T-helper 1 cell treated with Interleukin-12 subunit alpha and Interleukin-12 subunit beta and Interleukin-4 antibody, amounts not matched to agents 30 μg/mL and 1 μg/mL, for 36 hours (primary cell): ENCODE measurements at regions not wholly inside any gene's neighbourhood (a gene's known extent, or its start where the extent isn't known, plus 50 kb on each side); places are given as distances from the start of the nearest gene placed in this dataset.
"Not testable (repeated sequence)": the region's sequence is repeated elsewhere in the genome, so short reads cannot be mapped to it uniquely, and the experiment has no call there.

Source experiments
- H3K27ac Mint-ChIP-seq: one replicate; pipeline ENCODE4 v1.8.0; 2021; ENCODE audit warnings: mild to moderate bottlenecking, mixed read lengths
- H3K27me3 Mint-ChIP-seq: one replicate; pipeline ENCODE4 v1.8.0; 2021; ENCODE audit warnings: low read depth, mixed read lengths
- H3K36me3 Mint-ChIP-seq: one replicate; pipeline ENCODE4 v1.8.0; 2021; ENCODE audit warnings: low read depth, mixed read lengths
- H3K4me1 Mint-ChIP-seq: one replicate; pipeline ENCODE4 v1.8.0; 2021; ENCODE audit warnings: low read depth, mixed read lengths
- H3K4me3 Mint-ChIP-seq: one replicate; pipeline ENCODE4 v1.8.0; 2021; ENCODE audit warnings: mild to moderate bottlenecking, moderate library complexity, mixed read lengths
- H3K9me3 Mint-ChIP-seq: one replicate; pipeline ENCODE4 v1.8.0; 2021; ENCODE audit warnings: mixed read lengths

DNA sequence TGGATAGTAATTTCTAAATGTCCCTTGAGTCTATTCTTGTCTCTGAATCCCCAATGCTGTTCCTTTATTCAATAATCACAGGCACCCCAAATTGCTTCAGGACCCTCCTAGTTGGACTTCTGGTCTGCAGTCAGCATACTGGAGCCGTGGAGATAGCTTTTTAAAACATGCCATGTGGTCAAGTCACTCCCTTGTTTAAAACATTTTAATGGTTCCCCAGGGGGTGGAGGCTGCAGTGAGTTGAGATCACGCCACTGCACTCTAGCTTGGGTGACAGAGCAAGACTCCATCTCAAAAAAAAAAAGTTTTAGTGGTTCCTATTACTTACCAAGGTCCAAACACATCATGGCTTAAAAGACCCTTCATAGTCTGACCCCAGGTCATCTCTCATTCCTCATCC lies 220.3 kb downstream of the ADAMTS15 start:
- Mint-ChIP-seq H3K4me3 (no peak overlapping the region), H3K4me1 (peaks cover 2% of the 10 kb centered on the region), H3K27me3 (peaks cover 9% of the 10 kb centered on the region), H3K9me3 (no peaks in the 10 kb centered on the region), H3K27ac (no peak overlapping the region), H3K36me3 (no peaks in the 10 kb centered on the region)

DNA sequence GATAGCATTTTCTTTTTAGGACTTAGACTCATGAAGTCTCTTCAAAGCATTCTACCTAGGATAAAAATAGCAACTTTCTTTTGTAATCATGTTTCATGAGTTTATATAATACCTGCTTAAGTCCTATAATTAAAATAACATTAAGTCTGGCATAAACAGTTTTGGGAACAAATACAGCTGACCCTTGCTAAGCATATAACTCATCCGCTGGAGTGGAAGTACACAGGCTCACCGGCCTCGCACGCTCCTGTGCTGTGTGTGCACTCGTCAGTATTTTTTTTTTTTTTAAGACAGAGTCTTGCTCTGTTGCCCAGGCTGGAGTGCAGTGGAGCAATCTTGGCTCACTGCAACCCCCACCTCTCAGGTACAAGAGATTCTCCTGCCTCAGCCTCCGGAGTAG lies 221.8 kb downstream of the ADAMTS15 start:
- peaks cover 2% of the 10 kb centered on the region for H3K4me1 Mint-ChIP-seq
- H3K9me3 Mint-ChIP-seq: no peaks in the 10 kb centered on the region
- H3K27me3 Mint-ChIP-seq: peaks cover 9% of the 10 kb centered on the region
- no peaks in the 10 kb centered on the region for H3K36me3 Mint-ChIP-seq
- H3K27ac Mint-ChIP-seq: no peak overlapping the region
- no peak overlapping the region for H3K4me3 Mint-ChIP-seq

DNA sequence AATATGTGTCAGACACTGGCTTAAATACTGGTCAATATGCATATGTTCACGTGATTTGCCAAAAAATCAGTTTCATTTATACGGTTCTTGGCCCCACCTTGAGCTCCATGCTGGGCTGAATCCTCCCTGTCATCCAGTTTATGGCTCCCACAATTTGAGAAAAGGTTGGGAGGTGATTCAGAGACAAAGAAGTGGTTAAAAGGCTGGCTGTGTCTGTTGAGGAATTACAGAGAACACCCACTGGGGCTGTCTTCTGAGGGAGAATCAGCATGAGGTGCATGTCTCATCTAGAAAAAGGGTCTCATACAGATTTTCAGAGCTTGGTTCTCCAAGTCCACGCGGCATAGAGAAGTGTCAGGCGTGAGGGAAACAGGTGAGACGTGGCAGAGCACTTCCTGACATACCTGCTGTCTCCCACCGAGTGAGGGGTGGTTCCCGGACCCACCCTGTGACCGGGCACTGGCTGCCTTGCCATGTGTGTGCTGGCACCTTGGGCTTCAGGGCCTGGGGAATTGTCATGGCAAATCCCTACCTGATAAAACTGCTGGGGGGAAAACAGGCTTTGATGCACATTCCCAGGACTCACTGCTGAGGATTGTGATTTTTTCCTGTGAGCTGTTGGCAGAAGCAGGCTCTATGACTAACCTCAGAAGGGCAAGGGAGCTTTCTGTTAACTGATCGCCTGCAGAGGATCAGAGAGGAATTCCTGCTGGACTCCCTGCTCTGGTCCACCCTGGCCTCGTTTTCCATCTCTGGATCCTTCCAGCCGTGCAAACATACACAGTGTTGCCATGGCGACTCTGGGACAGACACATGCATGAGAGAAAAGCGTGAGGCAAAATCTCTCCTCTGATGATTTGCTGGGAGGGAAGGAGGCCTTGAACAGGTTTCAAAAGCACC lies 223.6 kb downstream of the ADAMTS15 start:
- Mint-ChIP-seq H3K4me3 (no peak overlapping the region), H3K36me3 (no peaks in the 10 kb centered on the region), H3K27ac (no peak overlapping the region), H3K4me1 (no peaks in the 10 kb centered on the region), H3K9me3 (no peaks in the 10 kb centered on the region), H3K27me3 (peaks cover 9% of the 10 kb centered on the region)

DNA sequence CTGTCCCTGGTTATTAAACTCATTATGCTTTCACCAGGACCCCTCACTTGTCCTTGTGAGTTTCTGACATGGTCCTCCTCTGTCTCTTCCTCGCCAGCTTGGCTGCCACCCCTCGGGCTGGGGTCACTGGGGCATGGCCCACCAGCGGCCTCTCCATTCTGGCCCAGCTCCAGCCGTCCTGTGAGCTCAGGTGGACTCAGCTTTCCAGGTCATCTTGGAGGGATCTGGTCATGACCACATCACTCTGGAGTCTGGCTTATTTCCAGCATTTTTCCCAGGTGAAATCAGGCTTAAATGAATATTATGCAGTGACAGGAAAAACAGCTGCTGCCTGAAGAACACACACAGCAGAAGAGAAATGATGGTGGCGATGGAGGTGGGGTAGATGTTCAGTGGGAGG lies 224.5 kb downstream of the ADAMTS15 start:
- Mint-ChIP-seq H3K27me3 (peaks cover 5% of the 10 kb centered on the region), H3K9me3 (peaks cover 4% of the 10 kb centered on the region), H3K36me3 (no peaks in the 10 kb centered on the region), H3K4me1 (no peaks in the 10 kb centered on the region), H3K27ac (no peak overlapping the region), H3K4me3 (no peak overlapping the region)

DNA sequence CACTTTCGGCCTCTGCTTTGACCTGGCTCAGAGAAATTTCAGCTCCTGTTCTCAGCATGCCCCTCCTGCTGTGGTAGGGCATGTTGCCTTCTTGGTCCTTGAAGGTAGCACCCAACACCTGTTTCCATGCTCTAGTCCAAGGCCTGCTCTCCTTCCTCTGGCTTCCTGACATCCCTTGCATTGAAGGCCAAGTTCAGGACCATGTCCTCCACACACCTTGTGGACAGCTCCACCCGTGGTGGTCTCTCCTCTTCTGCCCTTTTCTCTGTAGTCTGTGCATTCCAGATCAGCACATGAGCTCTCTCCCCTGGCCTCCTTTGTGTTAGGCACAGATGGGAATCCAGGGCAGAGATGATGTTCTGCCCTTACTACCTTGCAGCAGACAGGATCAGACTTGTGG lies 225.3 kb downstream of the ADAMTS15 start:
- Mint-ChIP-seq H3K27ac (no peak overlapping the region), H3K9me3 (peaks cover 10% of the 10 kb centered on the region), H3K36me3 (no peaks in the 10 kb centered on the region), H3K4me1 (no peaks in the 10 kb centered on the region), H3K27me3 (no peaks in the 10 kb centered on the region), H3K4me3 (no peak overlapping the region)

- H3K27me3 Mint-ChIP-seq: no peaks in the 10 kb centered on the region
- peaks cover 20% of the 10 kb centered on the region for H3K9me3 Mint-ChIP-seq
- H3K4me1 Mint-ChIP-seq: no peaks in the 10 kb centered on the region
- no peaks in the 10 kb centered on the region for H3K36me3 Mint-ChIP-seq
- H3K27ac Mint-ChIP-seq: no peak overlapping the region
- H3K4me3 Mint-ChIP-seq: no peak overlapping the region
Observed at GRCh38 chr11:130674686-130675308, 226.4 kb downstream of the ADAMTS15 start.

- Mint-ChIP-seq H3K36me3 (no peaks in the 10 kb centered on the region), H3K4me1 (no peaks in the 10 kb centered on the region), H3K4me3 (no peak overlapping the region), H3K27me3 (no peaks in the 10 kb centered on the region), H3K9me3 (peaks cover 22% of the 10 kb centered on the region), H3K27ac (no peak overlapping the region)
Observed at GRCh38 chr11:130675371-130675821, 227.0 kb downstream of the ADAMTS15 start.

GRCh38 chr11:130675917-130676316 lies 227.5 kb downstream of the ADAMTS15 start:
- peaks cover 24% of the 10 kb centered on the region for H3K9me3 Mint-ChIP-seq
- H3K4me1 Mint-ChIP-seq: no peaks in the 10 kb centered on the region
- no peaks in the 10 kb centered on the region for H3K36me3 Mint-ChIP-seq

DNA sequence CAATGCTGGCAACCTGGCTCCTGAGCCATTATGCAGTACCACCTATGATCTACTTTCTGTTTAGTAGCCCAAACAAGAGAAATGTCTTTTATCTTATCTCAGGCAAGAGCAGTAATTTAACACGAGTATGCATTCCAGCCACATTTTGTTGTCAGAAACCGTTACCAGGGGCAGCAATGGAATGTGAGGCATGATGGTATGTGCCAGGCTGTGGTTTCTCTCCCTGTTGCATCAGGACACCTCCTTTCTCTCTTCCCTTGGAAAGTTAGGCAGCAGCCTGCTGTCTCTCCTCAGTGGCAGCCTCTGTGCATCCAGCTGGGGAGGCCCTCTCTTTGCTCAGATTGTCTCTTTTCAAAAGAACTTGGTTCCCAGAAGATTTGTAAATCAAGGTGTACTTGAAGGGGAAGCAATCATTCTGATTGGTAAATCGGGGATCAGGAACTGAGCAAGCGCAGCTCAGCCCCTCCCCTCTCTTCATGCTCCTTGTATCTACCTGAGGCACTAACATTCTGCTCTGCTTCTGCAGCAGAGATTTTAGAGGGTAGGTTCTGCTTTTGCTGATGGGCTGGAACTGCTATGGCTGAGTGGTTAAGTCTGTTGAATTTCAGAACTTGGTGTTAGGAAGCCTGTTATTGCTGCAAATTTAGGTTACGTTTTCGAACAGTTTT lies 229.2 kb downstream of the ADAMTS15 start:
- no peak overlapping the region for H3K27ac Mint-ChIP-seq
- no peaks in the 10 kb centered on the region for H3K27me3 Mint-ChIP-seq
- H3K4me1 Mint-ChIP-seq: no peaks in the 10 kb centered on the region
- no peaks in the 10 kb centered on the region for H3K36me3 Mint-ChIP-seq
- H3K4me3 Mint-ChIP-seq: no peak overlapping the region
- H3K9me3 Mint-ChIP-seq: peaks cover 24% of the 10 kb centered on the region

More at GRCh38 chr11:130675917-130676316, 227.5 kb downstream of the ADAMTS15 start:
- no peak overlapping the region for H3K4me3 Mint-ChIP-seq
- no peaks in the 10 kb centered on the region for H3K27me3 Mint-ChIP-seq
- no peak overlapping the region for H3K27ac Mint-ChIP-seq

DNA sequence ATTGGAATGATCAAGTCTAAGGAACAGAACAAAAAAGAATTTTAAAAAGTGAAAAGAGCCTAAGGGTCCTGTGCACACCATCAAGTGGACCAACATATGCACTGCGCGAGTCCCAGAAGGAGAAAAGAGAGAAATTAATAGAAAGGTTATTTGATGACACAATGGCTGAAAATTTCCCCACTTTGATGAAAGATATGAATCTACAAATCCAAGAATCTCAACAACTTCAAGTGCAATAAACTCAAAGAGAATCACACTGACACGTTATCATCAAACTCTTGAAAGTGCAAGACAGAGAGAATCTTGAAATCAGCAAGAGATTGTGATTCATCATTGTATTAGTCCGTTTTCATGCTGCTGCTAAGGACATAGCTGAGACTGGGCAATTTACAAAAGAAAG lies 230.8 kb downstream of the ADAMTS15 start:
- H3K4me1 Mint-ChIP-seq: no peaks in the 10 kb centered on the region

GRCh38 chr11:130682471-130682870 lies 233.8 kb downstream of the SNX19 start:
- H3K4me3 Mint-ChIP-seq, H3K4me1 Mint-ChIP-seq, H3K36me3 Mint-ChIP-seq, H3K27me3 Mint-ChIP-seq, H3K27ac Mint-ChIP-seq: not testable (repeated sequence)
- H3K9me3 Mint-ChIP-seq: peaks cover 24% of the 10 kb centered on the region

More for the DNA sequence above, 230.8 kb downstream of the ADAMTS15 start:
- Mint-ChIP-seq H3K9me3 (peaks cover 24% of the 10 kb centered on the region), H3K27me3 (no peaks in the 10 kb centered on the region), H3K27ac (no peak overlapping the region), H3K4me3 (no peak overlapping the region), H3K36me3 (no peaks in the 10 kb centered on the region)

DNA sequence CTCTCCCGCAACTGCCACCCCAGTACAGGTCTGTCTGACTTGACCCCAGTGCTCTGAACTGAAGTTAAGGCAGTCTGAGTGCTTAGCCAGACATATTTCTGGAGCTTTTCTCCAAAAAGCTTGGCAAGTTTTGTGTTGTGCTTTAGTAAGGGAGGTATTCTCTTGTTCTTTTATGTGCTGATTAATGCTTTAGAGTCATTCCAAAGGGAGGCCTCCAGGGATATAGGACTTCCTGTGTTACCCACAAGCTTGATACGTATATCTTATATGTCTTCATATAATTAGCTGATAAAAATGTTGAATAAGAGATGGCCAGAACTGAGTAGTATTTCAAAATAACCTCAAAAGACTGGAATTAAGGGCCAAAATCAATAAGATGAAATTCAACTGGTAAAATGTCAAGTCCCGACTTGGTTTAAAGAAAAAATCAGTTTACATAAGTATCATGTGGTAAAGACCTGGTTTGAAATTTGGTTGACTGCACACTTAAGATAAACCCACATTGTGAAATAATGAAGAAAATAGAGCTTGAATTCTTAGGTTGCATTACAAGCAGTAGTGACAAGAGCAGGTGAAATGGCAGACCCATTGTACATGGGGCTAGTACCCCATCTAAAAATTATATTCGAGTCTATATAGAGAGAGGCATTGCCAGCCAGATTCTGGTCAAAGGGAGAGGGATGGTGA lies 226.9 kb downstream of the SNX19 start:
- H3K4me3 Mint-ChIP-seq: no peak overlapping the region
- H3K36me3 Mint-ChIP-seq: no peaks in the 10 kb centered on the region
- H3K27ac Mint-ChIP-seq: no peak overlapping the region
- H3K9me3 Mint-ChIP-seq: no peaks in the 10 kb centered on the region
- no peaks in the 10 kb centered on the region for H3K4me1 Mint-ChIP-seq
- peaks cover 5% of the 10 kb centered on the region for H3K27me3 Mint-ChIP-seq

GRCh38 chr11:130691581-130691980 lies 224.7 kb downstream of the SNX19 start:
- Mint-ChIP-seq H3K9me3 (no peaks in the 10 kb centered on the region), H3K4me3 (no peak overlapping the region), H3K4me1 (no peaks in the 10 kb centered on the region), H3K36me3 (no peaks in the 10 kb centered on the region), H3K27me3 (peaks cover 5% of the 10 kb centered on the region), H3K27ac (no peak overlapping the region)

- H3K27ac Mint-ChIP-seq: no peak overlapping the region
- peaks cover 5% of the 10 kb centered on the region for H3K27me3 Mint-ChIP-seq
- H3K36me3 Mint-ChIP-seq: no peaks in the 10 kb centered on the region
- no peak overlapping the region for H3K4me3 Mint-ChIP-seq
- no peaks in the 10 kb centered on the region for H3K9me3 Mint-ChIP-seq
- H3K4me1 Mint-ChIP-seq: no peaks in the 10 kb centered on the region
Observed at GRCh38 chr11:130692220-130692619, 224.1 kb downstream of the SNX19 start.
